IPS-18c (cell line): ENCODE measurements at regions not wholly inside any gene's neighbourhood (a gene's known extent, or its start where the extent isn't known, plus 50 kb on each side); places are given as distances from the start of the nearest gene placed in this dataset.

ENCODE experiments used
- H3K4me3 ChIP-seq: 2 replicates; pipeline ENCODE4 v1.7.0; 2013; ENCODE audit warnings: low read depth, mild to moderate bottlenecking, low read length, moderate library complexity; ENCODE audit not compliant: insufficient read depth
- H3K9me3 ChIP-seq: one replicate; pipeline ENCODE4 v1.6.1; 2013; ENCODE audit warnings: mild to moderate bottlenecking, low read length, moderate library complexity; ENCODE audit not compliant: control insufficient read depth, insufficient read depth

DNA sequence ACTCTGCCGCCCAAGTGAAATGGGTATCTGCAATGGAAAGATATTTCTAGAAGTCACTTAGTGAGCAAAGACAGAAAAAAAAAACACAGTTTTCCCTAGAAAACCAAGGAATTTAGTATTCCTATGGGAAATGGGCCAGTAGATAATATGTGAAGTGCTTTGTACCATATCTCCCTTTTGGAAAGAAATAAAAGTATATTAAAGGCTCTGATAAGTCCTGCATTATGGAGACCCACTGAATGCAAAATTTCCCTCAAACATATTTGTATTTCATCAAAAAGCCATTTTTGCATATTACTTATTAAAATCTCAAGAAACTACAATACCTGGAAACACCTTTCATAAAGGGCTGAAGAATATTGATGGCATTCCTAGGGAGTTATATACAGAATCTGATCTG lies 51.6 kb upstream of the DYNLRB2 start:
- H3K9me3 ChIP-seq = no peaks in the 10 kb centered on the region
- no peak overlapping the region for H3K4me3 ChIP-seq

DNA sequence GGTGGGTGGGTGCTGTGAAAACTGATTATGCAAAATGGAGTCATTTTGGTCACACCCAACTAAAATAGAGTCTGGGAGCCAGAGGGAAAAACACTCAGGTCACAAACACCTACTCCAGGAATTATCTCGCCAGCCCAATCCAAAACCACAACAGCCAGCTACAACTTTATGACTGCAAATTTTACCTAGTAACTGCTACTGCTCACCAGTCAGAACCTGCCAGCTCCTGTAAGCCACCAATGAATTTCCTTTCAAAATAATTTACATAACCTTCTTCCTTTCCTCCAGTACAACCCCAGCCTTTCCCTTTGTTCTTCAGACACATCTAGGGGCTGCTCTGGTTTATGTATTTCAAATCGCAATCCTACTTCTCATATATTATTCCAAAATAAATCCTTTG lies 52.6 kb upstream of the DYNLRB2 start:
- Histone ChIP-seq H3K9me3 (no peaks in the 10 kb centered on the region), H3K4me3 (no peak overlapping the region)

DNA sequence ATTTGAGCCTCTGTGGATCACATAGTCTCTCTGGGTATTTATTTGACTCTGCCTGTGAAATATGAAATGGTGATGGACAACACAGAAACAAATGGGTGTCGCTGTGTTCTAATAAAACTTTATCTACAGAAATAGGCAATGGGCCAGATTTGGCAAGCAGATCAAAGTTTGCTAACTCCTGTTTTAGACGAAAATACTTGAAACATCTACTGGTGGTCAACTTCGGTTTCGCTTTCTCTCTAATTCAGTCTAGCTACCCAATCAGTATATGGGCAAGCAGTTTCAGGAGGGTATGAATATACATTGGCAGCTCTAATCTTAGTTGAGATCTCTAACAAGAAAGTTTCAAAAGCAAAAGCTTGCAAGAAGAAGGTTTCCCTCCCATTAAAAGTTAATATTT lies 60.1 kb upstream of the DYNLRB2 start:
- no peak overlapping the region for H3K4me3 ChIP-seq

DNA sequence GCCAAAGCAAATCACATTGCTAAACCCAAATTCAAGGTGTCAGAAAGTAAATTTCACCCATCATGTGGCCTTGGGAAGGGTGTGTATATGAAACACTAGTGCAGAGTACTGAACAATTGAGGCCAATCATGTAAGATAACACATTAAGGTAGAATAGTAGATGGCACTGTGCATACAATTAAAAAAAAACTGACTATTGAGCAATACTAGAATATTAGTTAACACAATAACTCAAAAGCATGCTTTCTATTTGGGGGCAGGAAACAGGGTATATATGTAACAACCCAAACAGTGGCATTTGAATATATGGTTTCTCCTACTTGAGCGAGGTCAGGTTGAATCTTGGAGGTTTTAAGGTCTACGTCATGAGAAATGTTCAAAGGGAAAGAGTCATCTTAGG lies 63.0 kb upstream of the DYNLRB2 start:
- Histone ChIP-seq H3K4me3 (no peak overlapping the region), H3K9me3 (no peaks in the 10 kb centered on the region)

More for the DNA sequence above, 60.1 kb upstream of the DYNLRB2 start:
- no peaks in the 10 kb centered on the region for H3K9me3 ChIP-seq

GRCh38 chr16:80468029-80468428 lies 72.8 kb upstream of the DYNLRB2 start:
- H3K9me3 ChIP-seq = peaks cover 3% of the 10 kb centered on the region
- no peak overlapping the region for H3K4me3 ChIP-seq

DNA sequence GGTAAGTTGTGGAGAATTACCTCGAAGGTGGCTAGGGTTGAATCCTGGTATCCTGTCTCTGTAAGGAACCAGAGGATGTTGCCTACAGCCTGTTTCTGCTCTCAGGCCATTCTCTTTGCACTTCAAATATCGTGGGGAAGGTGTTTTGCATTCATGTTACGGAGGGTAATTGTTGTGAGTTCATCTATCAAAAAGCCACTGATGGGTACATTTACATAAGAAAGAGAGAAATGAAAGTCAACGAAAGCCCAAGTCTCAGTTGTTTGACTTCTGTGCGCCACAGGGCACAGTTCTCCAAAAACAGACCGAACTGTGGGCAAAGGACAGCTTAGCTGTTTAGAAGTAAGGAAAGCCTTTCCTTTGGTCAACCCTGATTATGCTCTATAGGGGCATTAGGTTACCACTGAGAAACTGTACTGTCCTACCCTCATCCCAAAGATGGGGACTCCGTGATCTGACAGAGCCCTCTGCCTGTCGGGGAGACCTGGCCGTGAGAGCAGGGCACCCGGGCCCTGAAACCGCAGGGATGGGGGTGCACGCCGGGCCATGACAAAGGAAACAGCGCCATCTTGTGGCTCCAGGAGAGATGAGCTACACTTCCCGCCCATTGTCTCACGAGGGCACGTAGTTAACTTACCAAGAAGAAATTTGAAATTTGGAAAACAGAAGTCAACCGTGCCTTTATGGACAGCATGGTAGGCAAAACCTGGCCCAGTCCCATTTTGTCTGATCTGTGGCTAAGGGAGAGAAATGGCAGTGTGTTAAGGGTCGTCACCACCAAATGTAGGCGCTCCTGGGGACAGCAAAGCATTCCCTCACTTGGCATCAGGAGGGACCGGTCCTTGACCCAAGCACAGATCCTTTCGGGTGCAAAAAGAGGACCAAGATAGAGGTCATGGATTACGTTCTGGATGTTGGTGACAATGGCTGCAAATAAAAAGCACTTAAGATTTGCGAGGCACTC lies 74.5 kb upstream of the DYNLRB2 start:
- H3K4me3 ChIP-seq = peak overlapping the region; percentile 34
- peaks cover 3% of the 10 kb centered on the region for H3K9me3 ChIP-seq

GRCh38 chr16:80463751-80464495 lies 76.9 kb upstream of the DYNLRB2 start:
- Histone ChIP-seq H3K4me3 (no peak overlapping the region), H3K9me3 (no peaks in the 10 kb centered on the region)

DNA sequence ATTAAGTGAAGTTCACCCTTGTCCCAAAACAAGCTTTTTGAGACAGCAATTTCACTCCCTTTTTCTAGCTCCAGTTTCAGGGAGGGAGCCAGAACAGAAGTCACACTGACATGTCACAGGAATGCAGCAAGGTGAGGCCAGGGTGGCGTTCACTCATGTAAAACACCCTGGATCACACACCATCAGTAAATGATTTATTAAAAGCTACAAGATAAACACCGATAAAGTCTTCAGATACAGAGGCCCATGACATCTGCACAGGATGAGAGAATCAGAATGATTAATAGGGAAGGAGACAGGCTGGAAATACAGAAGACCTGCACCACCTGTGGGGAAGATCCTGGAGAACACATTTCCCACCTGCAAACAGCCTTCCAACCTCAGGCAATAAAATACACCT lies 77.5 kb upstream of the DYNLRB2 start:
- Histone ChIP-seq H3K9me3 (no peaks in the 10 kb centered on the region), H3K4me3 (no peak overlapping the region)

- Histone ChIP-seq H3K4me3 (no peak overlapping the region), H3K9me3 (no peaks in the 10 kb centered on the region)
Measured at GRCh38 chr16:80462917-80463316, 77.9 kb upstream of the DYNLRB2 start.

- no peaks in the 10 kb centered on the region for H3K9me3 ChIP-seq
- H3K4me3 ChIP-seq = no peak overlapping the region
Measured at GRCh38 chr16:80460988-80461387, 79.8 kb upstream of the DYNLRB2 start.

DNA sequence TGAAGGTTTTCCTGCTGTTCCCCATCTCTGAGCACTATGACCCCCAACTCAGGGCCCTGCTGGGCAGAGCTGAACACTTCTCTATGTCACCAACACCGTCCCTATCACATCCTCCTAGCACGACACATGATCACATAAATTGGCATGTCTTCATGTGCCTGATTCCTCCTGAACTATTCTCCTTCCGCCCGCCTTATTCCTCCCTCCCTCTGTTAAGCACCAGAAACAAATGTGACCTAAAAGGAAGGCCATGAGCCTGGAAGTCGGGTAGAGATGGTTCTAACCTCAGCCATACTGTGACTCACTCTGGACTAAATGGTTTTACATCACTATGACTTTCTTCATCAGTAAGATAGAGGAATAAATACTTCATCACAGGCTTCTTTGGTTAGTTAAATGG lies 80.8 kb upstream of the DYNLRB2 start:
- no peak overlapping the region for H3K4me3 ChIP-seq
- H3K9me3 ChIP-seq = no peaks in the 10 kb centered on the region

DNA sequence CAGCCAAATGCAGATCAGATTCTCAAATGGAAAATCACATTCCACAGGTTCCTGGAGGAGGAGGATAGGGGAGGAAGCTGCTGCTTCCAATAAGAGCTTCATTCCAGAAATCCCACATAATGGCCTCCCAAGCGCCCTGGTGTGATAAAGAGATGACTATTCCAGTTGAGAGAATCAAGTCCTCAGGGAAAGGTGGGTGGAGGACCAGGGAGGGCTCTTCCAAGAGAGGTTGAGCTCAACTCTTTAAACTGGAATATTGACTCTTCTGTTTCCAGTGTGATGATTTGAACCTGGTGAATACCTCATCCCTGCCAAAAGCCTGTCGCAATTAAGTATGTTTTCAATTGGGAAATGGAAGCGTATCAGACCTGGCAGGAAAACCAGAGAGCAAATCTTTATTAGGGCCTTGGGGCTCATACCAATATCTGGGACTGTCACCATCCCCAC lies 81.4 kb upstream of the DYNLRB2 start:
- H3K9me3 ChIP-seq = no peaks in the 10 kb centered on the region
- H3K4me3 ChIP-seq = no peak overlapping the region; the same call in 1 of the 2 replicates

- Histone ChIP-seq H3K9me3 (no peaks in the 10 kb centered on the region), H3K4me3 (no peak overlapping the region)
Measured at GRCh38 chr16:80457871-80458270, 82.9 kb upstream of the DYNLRB2 start.

GRCh38 chr16:80454802-80455201 lies 86.0 kb upstream of the DYNLRB2 start:
- no peaks in the 10 kb centered on the region for H3K9me3 ChIP-seq
- no peak overlapping the region for H3K4me3 ChIP-seq

DNA sequence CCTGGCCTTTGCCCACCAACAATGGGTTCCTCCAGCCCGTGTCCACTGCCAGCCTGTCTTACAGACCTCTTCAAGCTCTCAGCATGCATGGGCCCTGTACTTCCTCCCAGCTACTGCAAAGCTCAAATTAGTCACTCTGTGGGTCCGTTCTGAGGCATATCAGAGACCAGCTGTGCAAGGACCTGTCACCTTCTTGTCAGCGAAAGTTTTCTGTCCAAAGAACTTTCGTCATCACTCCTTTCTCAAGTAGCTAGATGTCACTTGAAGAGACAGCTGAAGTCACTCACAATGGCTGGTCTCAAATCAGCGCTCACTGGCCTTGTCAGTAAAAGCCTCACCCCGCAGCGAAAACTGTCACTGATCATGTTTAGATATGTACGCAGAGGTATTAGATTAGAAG lies 91.4 kb upstream of the DYNLRB2 start:
- Histone ChIP-seq H3K9me3 (no peaks in the 10 kb centered on the region), H3K4me3 (no peak overlapping the region)

DNA sequence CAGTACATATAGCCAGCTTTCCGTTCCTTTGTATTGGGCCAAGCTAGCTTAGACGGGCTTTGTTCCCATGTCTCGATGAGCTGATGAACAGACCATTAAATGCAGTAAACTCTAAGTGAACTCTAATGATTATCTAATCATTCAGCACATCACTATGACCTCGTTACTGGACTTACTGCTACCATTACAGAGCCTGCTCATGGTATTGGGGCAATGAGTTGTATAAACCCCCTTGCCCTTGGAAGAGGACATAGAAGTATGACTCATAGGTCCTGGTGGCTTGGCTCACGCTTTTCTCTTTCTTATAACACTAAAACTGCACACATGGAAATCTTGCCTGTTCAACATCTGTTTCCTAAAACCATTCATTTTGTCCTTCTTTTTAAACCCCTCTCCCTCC lies 93.6 kb upstream of the DYNLRB2 start:
- no peaks in the 10 kb centered on the region for H3K9me3 ChIP-seq

GRCh38 chr16:80442779-80443178 lies 98.0 kb upstream of the DYNLRB2 start:
- no peaks in the 10 kb centered on the region for H3K9me3 ChIP-seq
- no peak overlapping the region for H3K4me3 ChIP-seq

More for the DNA sequence above, 93.6 kb upstream of the DYNLRB2 start:
- no peak overlapping the region for H3K4me3 ChIP-seq

- Histone ChIP-seq H3K4me3 (no peak overlapping the region), H3K9me3 (no peaks in the 10 kb centered on the region)
Measured at GRCh38 chr16:80441935-80442334, 98.9 kb upstream of the DYNLRB2 start.
